Peyer's patch (tissue), 4 donors: ENCODE measurements at regions not wholly inside any gene's neighbourhood (a gene's known extent, or its start where the extent isn't known, plus 50 kb on each side); places are given as distances from the start of the nearest gene placed in this dataset.

Experiments
- DNase-seq, 3 donors: peaks; one replicate each; pipeline ENCODE4 v3.0.0-alpha.2; 2017 to 2019
- H3K27ac ChIP-seq, 4 donors: fragments of 200-600 bp; sonication (generic); one replicate each; pipeline ENCODE4 v1.5.1; 2016 to 2019
- H3K27me3 ChIP-seq, 2 donors: fragments of 200-600 bp; sonication (generic); one replicate each; pipeline ENCODE4 v1.5.1; 2019
- H3K36me3 ChIP-seq, 3 donors: fragments of 200-600 bp; sonication (generic); one replicate each; pipeline ENCODE4 v1.5.1; 2016 to 2019
- H3K4me1 ChIP-seq, 4 donors: fragments of 200-600 bp; sonication (generic); one replicate each; pipeline ENCODE4 v1.5.1; 2016 to 2019
- H3K4me3 ChIP-seq, 4 donors: fragments of 200-600 bp; sonication (generic); 1 replicate in 3 of 4; 2 replicates in 1 of 4; pipeline ENCODE4 v1.5.1; 2016 to 2019; ENCODE audit warnings: mild to moderate bottlenecking in 1 of 4
- H3K9me3 ChIP-seq, 4 donors: fragments of 200-600 bp; sonication (generic); one replicate each; pipeline ENCODE4 v1.5.1; 2016 to 2019; ENCODE audit warnings: mild to moderate bottlenecking in 1 of 4
- CTCF ChIP-seq, 6 experiments: fragments of 450-650 bp in 4 of 6; fragments of 200-600 bp in 2 of 6; sonication (generic) in 1 of 6; IDR thresholded peaks; one replicate each; pipeline ENCODE4 v1.5.1; 2017 to 2019; ENCODE audit warnings: antibody characterized with exemption in 6 of 6, mild to moderate bottlenecking in 3 of 6, moderate library complexity in 1 of 6
- POLR2A ChIP-seq, 2 donors: fragments of 450-650 bp; IDR thresholded peaks; one replicate each; pipeline ENCODE4 v1.5.1; 2017; ENCODE audit warnings: antibody characterized with exemption in 2 of 2, mild to moderate bottlenecking in 2 of 2, moderate library complexity in 2 of 2

- TF ChIP-seq POLR2A (IDR thresholded peaks at IDR 0.05) (no peak), CTCF (IDR thresholded peaks at IDR 0.05) (no peak)
- no peak for DNase-seq
- H3K27me3 ChIP-seq: no peaks in the 10 kb centered on the region
- no peaks in the 10 kb centered on the region for H3K9me3 ChIP-seq
- H3K36me3 ChIP-seq: no peaks in the 10 kb centered on the region
- no peak overlapping the region for H3K4me3 ChIP-seq
- peaks cover 0 to 41% (median 0%) of the 10 kb centered on the region in 4 donors for H3K4me1 ChIP-seq
- H3K27ac ChIP-seq: peak overlapping the region in 3 of 4 donors; percentile 19 to 25 (median 21)
Observed at GRCh38 chr7:104963378-104963990, 50.5 kb upstream of the KMT2E start.

- Histone ChIP-seq H3K27ac (peak overlapping the region in 3 of 4 donors; percentile 19 to 25 (median 21)), H3K27me3 (no peaks in the 10 kb centered on the region), H3K36me3 (no peaks in the 10 kb centered on the region), H3K9me3 (no peaks in the 10 kb centered on the region), H3K4me3 (no peak overlapping the region), H3K4me1 (peaks cover 0 to 37% (median 0%) of the 10 kb centered on the region in 4 donors)
- DNase-seq: no peak
- no peak for TF ChIP-seq POLR2A (IDR thresholded peaks at IDR 0.05)
- TF ChIP-seq CTCF (IDR thresholded peaks at IDR 0.05): no peak
Observed at GRCh38 chr7:104963991-104964385, 50.0 kb upstream of the KMT2E start.
